Activated CD4-positive, alpha-beta T cell treated with anti-CD3 and anti-CD28 coated beads, Interleukin-2, amount 10 ng/mL, durations not matched to agents 24 days and 14 days (primary cell): ENCODE measurements at regions not wholly inside any gene's neighbourhood (a gene's known extent, or its start where the extent isn't known, plus 50 kb on each side); places are given as distances from the start of the nearest gene placed in this dataset.

ENCODE experiments used
- DNase-seq: peaks from one replicate; pipeline ENCODE4 v3.0.0; 2022
- H3K27ac Mint-ChIP-seq: one replicate; pipeline ENCODE4 v1.8.0; 2022; ENCODE audit warnings: mild to moderate bottlenecking, mixed read lengths
- H3K27me3 Mint-ChIP-seq: one replicate; pipeline ENCODE4 v1.8.0; 2022; ENCODE audit warnings: mixed read lengths
- H3K36me3 Mint-ChIP-seq: one replicate; pipeline ENCODE4 v1.8.0; 2022; ENCODE audit warnings: low read depth, mild to moderate bottlenecking, mixed read lengths
- H3K4me1 Mint-ChIP-seq: one replicate; pipeline ENCODE4 v1.8.0; 2021; ENCODE audit warnings: mixed read lengths
- H3K4me3 Mint-ChIP-seq: one replicate; pipeline ENCODE4 v1.8.0; 2022; ENCODE audit warnings: mild to moderate bottlenecking, moderate library complexity, mixed read lengths
- H3K9me3 Mint-ChIP-seq: one replicate; pipeline ENCODE4 v1.8.0; 2021; ENCODE audit warnings: mixed read lengths
- intact Hi-C: fragments of 100-400 bp; cut with micrococcal nuclease; formaldehyde crosslinking; loops from one replicate; pipeline ENCODE4 v1.15.1; 2023

DNA sequence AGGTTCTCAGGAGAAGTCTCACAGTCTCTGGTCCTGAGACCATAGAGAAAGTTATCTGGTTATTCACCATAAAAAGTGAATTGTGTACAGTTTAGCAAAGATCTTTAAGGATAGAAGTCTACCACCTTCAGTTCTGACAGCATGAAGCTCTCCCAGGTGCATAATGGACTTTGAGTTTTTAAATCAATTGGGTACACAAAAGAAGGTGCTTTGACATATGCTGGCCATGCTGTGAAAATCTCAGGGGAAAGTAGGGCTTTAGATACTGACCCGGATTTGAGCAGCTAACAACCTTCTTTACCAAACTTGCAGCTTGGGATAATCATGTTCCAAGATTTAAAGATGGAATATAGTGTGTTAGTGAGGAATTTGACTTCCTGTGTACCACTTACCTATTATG lies 264.2 kb downstream of the ZSWIM6 start:
- H3K9me3 Mint-ChIP-seq = no peaks in the 10 kb centered on the region
- H3K4me3 Mint-ChIP-seq = no peak overlapping the region
- H3K36me3 Mint-ChIP-seq = no peaks in the 10 kb centered on the region
- H3K4me1 Mint-ChIP-seq = peaks cover 2% of the 10 kb centered on the region
- DNase-seq = no peak
- H3K27ac Mint-ChIP-seq = no peak overlapping the region
- intact Hi-C loops = no loop called here
- H3K27me3 Mint-ChIP-seq = peaks cover 14% of the 10 kb centered on the region

DNA sequence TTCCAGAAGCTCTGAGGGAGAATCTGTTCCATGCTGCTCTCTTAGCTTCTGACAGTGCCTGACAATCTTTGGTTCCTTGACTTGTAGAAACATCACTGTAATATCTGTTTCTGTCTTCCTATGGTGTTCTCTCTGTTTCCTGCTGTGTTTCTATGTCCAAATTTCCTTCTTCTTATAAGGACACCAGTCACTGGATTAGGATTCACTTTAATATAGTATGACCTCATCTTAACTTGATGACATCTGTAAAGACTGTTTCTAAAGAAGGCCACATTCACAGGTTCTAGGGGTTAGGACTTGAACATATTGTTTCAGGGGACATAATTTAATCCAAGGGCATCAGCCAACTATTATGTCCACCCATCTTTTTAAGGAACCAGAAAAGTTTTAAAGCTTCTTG lies 265.6 kb downstream of the ZSWIM6 start:
- H3K36me3 Mint-ChIP-seq = no peaks in the 10 kb centered on the region
- no peak overlapping the region for H3K4me3 Mint-ChIP-seq
- H3K4me1 Mint-ChIP-seq = peaks cover 2% of the 10 kb centered on the region
- H3K27ac Mint-ChIP-seq = no peak overlapping the region
- intact Hi-C loops = no loop called here
- DNase-seq = no peak
- H3K27me3 Mint-ChIP-seq = peaks cover 14% of the 10 kb centered on the region
- no peaks in the 10 kb centered on the region for H3K9me3 Mint-ChIP-seq

GRCh38 chr5:61598126-61598525 lies 266.1 kb downstream of the ZSWIM6 start:
- DNase-seq = no peak
- Mint-ChIP-seq H3K9me3 (no peaks in the 10 kb centered on the region), H3K4me3 (no peak overlapping the region), H3K4me1 (peaks cover 2% of the 10 kb centered on the region), H3K27me3 (peaks cover 14% of the 10 kb centered on the region), H3K27ac (no peak overlapping the region), H3K36me3 (no peaks in the 10 kb centered on the region)
- intact Hi-C loops = no loop called here

- no peak overlapping the region for H3K4me3 Mint-ChIP-seq
- DNase-seq = no peak
- H3K4me1 Mint-ChIP-seq = peaks cover 2% of the 10 kb centered on the region
- no peaks in the 10 kb centered on the region for H3K36me3 Mint-ChIP-seq
- H3K27me3 Mint-ChIP-seq = peaks cover 14% of the 10 kb centered on the region
- no peaks in the 10 kb centered on the region for H3K9me3 Mint-ChIP-seq
- intact Hi-C loops = no loop called here
- no peak overlapping the region for H3K27ac Mint-ChIP-seq
These were observed 267.5 kb downstream of the ZSWIM6 start for GRCh38 chr5:61599370-61600122.

- Mint-ChIP-seq H3K27ac (no peak overlapping the region), H3K4me1 (peaks cover 2% of the 10 kb centered on the region), H3K9me3 (no peaks in the 10 kb centered on the region), H3K27me3 (peaks cover 14% of the 10 kb centered on the region), H3K4me3 (no peak overlapping the region), H3K36me3 (no peaks in the 10 kb centered on the region)
- intact Hi-C loops = no loop called here
- no peak for DNase-seq
These were observed 268.0 kb downstream of the ZSWIM6 start for GRCh38 chr5:61600123-61600444.

- DNase-seq = no peak
- Mint-ChIP-seq H3K27me3 (peaks cover 10% of the 10 kb centered on the region), H3K36me3 (no peaks in the 10 kb centered on the region), H3K9me3 (no peaks in the 10 kb centered on the region), H3K4me1 (peaks cover 2% of the 10 kb centered on the region), H3K4me3 (no peak overlapping the region), H3K27ac (no peak overlapping the region)
- intact Hi-C loops = no loop called here
These were observed 269.0 kb downstream of the ZSWIM6 start for GRCh38 chr5:61600945-61601511.

DNA sequence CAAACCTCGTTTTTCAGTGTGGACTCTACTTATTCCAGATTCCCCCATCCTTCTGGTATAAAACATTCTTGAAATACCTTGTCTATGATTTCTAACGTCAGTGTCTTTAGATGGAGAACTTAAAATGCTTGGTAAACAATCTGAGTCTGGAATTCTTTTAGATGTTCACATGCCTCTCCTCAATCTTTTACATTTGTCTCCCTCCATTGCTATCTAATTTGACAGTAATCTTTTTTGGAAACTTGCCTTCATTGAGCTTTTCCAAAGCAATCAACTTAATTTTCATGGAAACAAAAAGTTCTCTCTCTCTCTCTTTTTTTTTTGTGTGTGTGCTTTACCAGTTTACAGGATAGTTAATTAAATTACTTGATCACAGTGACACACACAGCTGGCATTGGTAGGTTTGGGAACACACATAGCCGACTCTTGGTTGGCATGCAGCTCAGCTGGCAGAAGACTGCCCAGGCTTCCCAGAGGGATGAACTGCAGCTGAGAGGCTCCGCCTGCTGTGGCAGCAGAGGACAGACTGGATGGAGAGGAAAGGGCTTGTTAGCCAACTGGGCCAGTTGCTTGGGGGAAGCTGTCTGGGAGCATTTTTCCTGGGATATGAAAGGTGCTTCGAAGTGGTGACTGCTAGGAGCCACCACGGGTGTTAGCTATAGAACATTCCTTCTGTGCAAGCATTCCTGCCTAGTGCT lies 271.3 kb downstream of the ZSWIM6 start:
- intact Hi-C loops = no loop called here
- peaks cover 2% of the 10 kb centered on the region for H3K27me3 Mint-ChIP-seq
- no peaks in the 10 kb centered on the region for H3K36me3 Mint-ChIP-seq
- no peak for DNase-seq
- H3K9me3 Mint-ChIP-seq = no peaks in the 10 kb centered on the region
- peaks cover 2% of the 10 kb centered on the region for H3K4me1 Mint-ChIP-seq
- no peak overlapping the region for H3K4me3 Mint-ChIP-seq
- no peak overlapping the region for H3K27ac Mint-ChIP-seq

- no peaks in the 10 kb centered on the region for H3K36me3 Mint-ChIP-seq
- H3K4me1 Mint-ChIP-seq = peaks cover under 1% of the 10 kb centered on the region
- DNase-seq = no peak
- H3K9me3 Mint-ChIP-seq = no peaks in the 10 kb centered on the region
- no peak overlapping the region for H3K27ac Mint-ChIP-seq
- H3K4me3 Mint-ChIP-seq = no peak overlapping the region
- H3K27me3 Mint-ChIP-seq = no peaks in the 10 kb centered on the region
- intact Hi-C loops = no loop called here
These were observed 272.3 kb downstream of the ZSWIM6 start for GRCh38 chr5:61604076-61605025.

GRCh38 chr5:61609840-61610677 lies 278.0 kb downstream of the ZSWIM6 start:
- peaks cover 2% of the 10 kb centered on the region for H3K27me3 Mint-ChIP-seq
- no peaks in the 10 kb centered on the region for H3K36me3 Mint-ChIP-seq
- intact Hi-C loops = no loop called here
- no peaks in the 10 kb centered on the region for H3K4me1 Mint-ChIP-seq
- no peak overlapping the region for H3K27ac Mint-ChIP-seq
- no peak overlapping the region for H3K4me3 Mint-ChIP-seq
- no peaks in the 10 kb centered on the region for H3K9me3 Mint-ChIP-seq
- DNase-seq = no peak

DNA sequence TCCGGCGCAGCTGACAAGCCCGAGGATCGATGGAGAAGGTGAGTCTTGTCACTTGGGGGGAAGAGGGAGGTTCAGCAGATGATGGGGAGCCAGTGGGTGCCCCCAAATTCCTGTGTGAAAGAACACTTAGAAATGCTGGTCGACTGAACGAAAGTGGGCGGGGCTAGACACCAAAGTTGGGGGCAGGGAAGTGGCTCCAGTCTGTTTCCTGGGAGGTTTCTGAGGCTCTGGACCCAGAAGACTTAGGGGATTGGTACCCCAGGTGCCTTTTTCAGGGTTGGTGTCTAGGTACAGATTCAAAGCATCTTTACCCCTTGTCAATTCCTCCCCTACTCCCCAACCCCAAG lies 278.6 kb downstream of the ZSWIM6 start:
- H3K4me3 Mint-ChIP-seq = no peak overlapping the region
- DNase-seq = no peak
- H3K27ac Mint-ChIP-seq = no peak overlapping the region
- no peaks in the 10 kb centered on the region for H3K9me3 Mint-ChIP-seq
- intact Hi-C loops = no loop called here
- no peaks in the 10 kb centered on the region for H3K36me3 Mint-ChIP-seq
- H3K4me1 Mint-ChIP-seq = no peaks in the 10 kb centered on the region
- H3K27me3 Mint-ChIP-seq = peaks cover 2% of the 10 kb centered on the region

DNA sequence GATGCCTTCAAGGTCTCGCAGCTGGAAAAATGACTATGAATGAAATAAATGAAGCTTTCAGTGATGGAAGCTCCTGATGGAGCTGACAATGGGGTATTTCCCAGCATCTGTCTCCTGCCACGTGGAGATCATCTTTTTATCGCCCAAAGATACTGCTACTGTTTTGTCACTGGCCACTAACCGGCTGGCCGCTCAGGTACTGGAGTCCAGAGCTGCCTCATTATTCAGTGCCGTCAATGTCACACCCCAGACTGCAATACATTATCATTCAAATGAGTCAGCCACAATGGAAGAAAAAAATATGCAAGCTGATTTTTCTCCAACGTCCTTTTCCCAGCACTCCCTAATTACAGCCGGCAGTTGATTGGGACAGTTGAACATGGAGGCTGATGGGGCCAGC lies 280.4 kb downstream of the ZSWIM6 start:
- Mint-ChIP-seq H3K36me3 (no peaks in the 10 kb centered on the region), H3K27ac (no peak overlapping the region), H3K27me3 (peaks cover 2% of the 10 kb centered on the region), H3K4me1 (no peaks in the 10 kb centered on the region), H3K9me3 (peaks cover under 1% of the 10 kb centered on the region), H3K4me3 (no peak overlapping the region)
- no peak for DNase-seq
- intact Hi-C loops = no loop called here

DNA sequence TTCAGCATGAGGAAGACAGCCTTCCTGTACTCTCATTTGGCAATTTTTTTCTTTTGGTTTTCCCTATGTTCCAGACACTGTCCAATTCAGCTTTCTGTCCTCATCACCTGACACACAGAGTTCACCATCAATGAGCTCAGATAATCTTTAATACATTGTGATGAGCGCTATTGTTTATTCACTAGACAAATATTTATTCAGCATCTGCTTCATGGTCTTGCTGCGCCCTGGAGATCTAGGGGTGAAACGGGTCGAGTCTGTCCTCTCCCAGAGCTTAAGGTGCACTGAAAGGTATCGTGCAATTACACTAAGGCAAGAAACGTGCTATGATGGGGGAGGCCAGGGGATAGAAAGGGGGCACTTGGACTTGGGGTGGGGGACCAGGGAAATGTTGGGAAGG lies 281.6 kb downstream of the ZSWIM6 start:
- no peaks in the 10 kb centered on the region for H3K36me3 Mint-ChIP-seq
- H3K4me1 Mint-ChIP-seq = no peaks in the 10 kb centered on the region
- intact Hi-C loops = no loop called here

GRCh38 chr5:61614606-61615005 lies 282.5 kb downstream of the ZSWIM6 start:
- H3K27ac Mint-ChIP-seq = no peak overlapping the region
- no peak overlapping the region for H3K4me3 Mint-ChIP-seq
- H3K36me3 Mint-ChIP-seq = no peaks in the 10 kb centered on the region
- H3K9me3 Mint-ChIP-seq = peaks cover 6% of the 10 kb centered on the region
- intact Hi-C loops = no loop called here
- no peak for DNase-seq
- no peaks in the 10 kb centered on the region for H3K4me1 Mint-ChIP-seq
- H3K27me3 Mint-ChIP-seq = peaks cover 6% of the 10 kb centered on the region

More for the DNA sequence above, 281.6 kb downstream of the ZSWIM6 start:
- Mint-ChIP-seq H3K27ac (no peak overlapping the region), H3K27me3 (peaks cover 6% of the 10 kb centered on the region), H3K4me3 (no peak overlapping the region), H3K9me3 (peaks cover 6% of the 10 kb centered on the region)
- DNase-seq = no peak
